SK-N-SH treated with all-trans-retinoic acid at 6 μM for 48 hours (cell line): ENCODE measurements at regions not wholly inside any gene's neighbourhood (a gene's known extent, or its start where the extent isn't known, plus 50 kb on each side); places are given as distances from the start of the nearest gene placed in this dataset.

Experiments
- ARNTL ChIP-seq: fragments of 450-650 bp; formaldehyde crosslinking; IDR thresholded peaks from 2 replicates; pipeline ENCODE4 v1.5.0; 2020; ENCODE audit warnings: low read depth, mild to moderate bottlenecking, moderate library complexity, borderline replicate concordance
- CREB5 ChIP-seq: fragments of 250-450 bp; sonication (Bioruptor Pico); IDR thresholded peaks from 2 replicates; pipeline ENCODE4 v1.5.1; 2020; ENCODE audit warnings: low read depth, mild to moderate bottlenecking, moderate library complexity
- GLIS3 ChIP-seq: fragments of 250-450 bp; sonication (Bioruptor Pico); IDR thresholded peaks from 2 replicates; pipeline ENCODE4 v1.5.0; 2020; ENCODE audit warnings: mild to moderate bottlenecking, moderate library complexity
- RARB ChIP-seq: fragments of 250-450 bp; sonication (Bioruptor Pico); IDR thresholded peaks from 2 replicates; pipeline ENCODE4 v1.8.0; 2021; ENCODE audit warnings: mild to moderate bottlenecking, moderate library complexity
- ZC3H10 ChIP-seq: fragments of 250-450 bp; sonication (Bioruptor Pico); IDR thresholded peaks from 2 replicates; pipeline ENCODE4 v1.5.1; 2021; ENCODE audit warnings: mild to moderate bottlenecking, moderate library complexity
- ZFP3 ChIP-seq: fragments of 250-450 bp; sonication (Bioruptor Pico); IDR thresholded peaks from 2 replicates; pipeline ENCODE4 v1.5.0; 2020; ENCODE audit warnings: mild to moderate bottlenecking, moderate library complexity
- ZNF70 ChIP-seq: fragments of 450-650 bp; formaldehyde crosslinking; IDR thresholded peaks from 2 replicates; pipeline ENCODE4 v1.5.0; 2020; ENCODE audit warnings: mild to moderate bottlenecking, moderate library complexity
- ZNF8 ChIP-seq: fragments of 450-650 bp; formaldehyde crosslinking; IDR thresholded peaks from 2 replicates; pipeline ENCODE4 v1.5.0; 2020; ENCODE audit warnings: mild to moderate bottlenecking, moderate library complexity

GRCh38 chr2:180497621-180498152 lies 482.7 kb upstream of the UBE2E3 start:
- TF ChIP-seq RARB: no peak
- TF ChIP-seq CREB5 (CRISPR knock-in tag): no peak
- no peak for TF ChIP-seq ZNF70
- TF ChIP-seq ZNF8 (CRISPR knock-in tag): no peak
- no peak for TF ChIP-seq ZC3H10 (CRISPR knock-in tag)
- no peak for TF ChIP-seq ZFP3 (CRISPR knock-in tag)
- no peak for TF ChIP-seq ARNTL (CRISPR knock-in tag)
- TF ChIP-seq GLIS3 (CRISPR knock-in tag): no peak
